AG04449 (cell line): ENCODE measurements at regions not wholly inside any gene's neighbourhood (a gene's known extent, or its start where the extent isn't known, plus 50 kb on each side); places are given as distances from the start of the nearest gene placed in this dataset.

Experiments
- CTCF ChIA-PET: fragments of 350-600 bp; formaldehyde crosslinking; extraction: SDS; loops from one replicate; lab custom pipeline; 2021; ENCODE audit warnings: antibody characterized with exemption; lab: Yijun Ruan, JAX
- POLR2A ChIA-PET: fragments of 400-600, 350-600 bp; formaldehyde crosslinking; extraction: SDS; loops from one replicate; lab custom pipeline; 2020; ENCODE audit warnings: antibody characterized with exemption, inconsistent platforms; lab: Yijun Ruan, JAX
- DNase-seq: peaks from one replicate; pipeline ENCODE4 v3.0.0-alpha.2; 2010; ENCODE audit warnings: low read depth, low spot score
- H3K4me3 ChIP-seq: 2 replicates; pipeline ENCODE4 v1.5.1; 2011; ENCODE audit warnings: low read depth, mild to moderate bottlenecking, control low read depth, low read length
- CTCF ChIP-seq: IDR thresholded peaks from one replicate; pipeline ENCODE4 v1.5.1; 2011; ENCODE audit warnings: mild to moderate bottlenecking, moderate library complexity, low read length, control low read depth, inconsistent platforms; ENCODE audit not compliant: insufficient read depth; ENCODE audit errors: missing control alignments

GRCh38 chr2:9110893-9111569 is 95.6 kb upstream of the ASAP2 start:
- ChIA-PET POLR2A (interaction anchor here (0.7 to 1.8 kb wide), 3 partner anchors 8 to 113 kb away, joined by 3 to 6 read pairs (median 4); no protein-coding TSS in a partner anchor), CTCF (interaction anchor here (0.8 to 7.1 kb wide), 7 partner anchors 8 to 238 kb away, joined by 3 to 45 read pairs (median 3); no protein-coding TSS in a partner anchor)
- TF ChIP-seq CTCF = peak; percentile 25
- DNase-seq = no peak
- no peak overlapping the region for H3K4me3 ChIP-seq

- no peak overlapping the region for H3K4me3 ChIP-seq
- no peak for TF ChIP-seq CTCF
- DNase-seq = no peak
- POLR2A ChIA-PET = interaction anchor here (0.7 to 1.8 kb wide), 2 partner anchors 10 to 112 kb away, joined by 3 to 4 read pairs; no protein-coding TSS in a partner anchor
- CTCF ChIA-PET = interaction anchor here (0.9 to 7.1 kb wide), 5 partner anchors 9 to 237 kb away, joined by 3 to 45 read pairs (median 3); no protein-coding TSS in a partner anchor
These were observed 96.2 kb upstream of the ASAP2 start for GRCh38 chr2:9110346-9110884.

- TF ChIP-seq CTCF = no peak
- H3K4me3 ChIP-seq = no peak overlapping the region
- POLR2A ChIA-PET = no interaction called here
- CTCF ChIA-PET = interaction anchor here (0.8 to 7.1 kb wide), 2 partner anchors 15 to 29 kb away, joined by 3 to 45 read pairs; no protein-coding TSS in a partner anchor
- DNase-seq = no peak
These were observed 96.7 kb upstream of the ASAP2 start for GRCh38 chr2:9109871-9110270.

- TF ChIP-seq CTCF = no peak
- ChIA-PET POLR2A (no interaction called here), CTCF (interaction anchor here (1.1 kb wide), 1 partner anchor 8 kb away, joined by 3 read pairs; no protein-coding TSS in a partner anchor)
- no peak for DNase-seq
- H3K4me3 ChIP-seq = no peak overlapping the region
These were observed 98.2 kb upstream of the ASAP2 start for GRCh38 chr2:9108210-9108967.

- CTCF ChIA-PET = no interaction called here
- TF ChIP-seq CTCF = no peak
- POLR2A ChIA-PET = interaction anchor here (1.1 kb wide), 1 partner anchor 15 kb away, joined by 3 read pairs; no protein-coding TSS in a partner anchor
- no peak overlapping the region for H3K4me3 ChIP-seq
- no peak for DNase-seq
These were observed 99.2 kb upstream of the ASAP2 start for GRCh38 chr2:9107168-9108025.
